A673 (cell line): ENCODE measurements at regions not wholly inside any gene's neighbourhood (a gene's known extent, or its start where the extent isn't known, plus 50 kb on each side); places are given as distances from the start of the nearest gene placed in this dataset.

Experiments
- BruUV-seq: library from RNA; stranded (reverse); fragments of 400-500 nt; replicated peaks from 2 replicates; lab custom pipeline; 2021; lab: Mats Ljungman, UMichigan
- CTCF ChIA-PET: fragments of 300-600 bp; sonication (Branson Sonifier 250); formaldehyde crosslinking; loops from one replicate; lab custom pipeline; 2022; ENCODE audit warnings: antibody characterized with exemption; lab: Charles Lee
- POLR2A ChIA-PET: fragments of 300-600 bp; sonication (Branson Sonifier 250); formaldehyde crosslinking; loops from one replicate; lab custom pipeline; 2022; ENCODE audit warnings: antibody characterized with exemption; ENCODE audit not compliant: low non-redundant PET; lab: Charles Lee
- DNase-seq: peaks from one replicate; pipeline ENCODE4 v3.0.0-alpha.2; 2015; ENCODE audit warnings: low spot score
- H3K27ac ChIP-seq: fragments of 200-600 bp; sonication (generic); 2 replicates; pipeline ENCODE4 v1.5.1; 2016; ENCODE audit warnings: mixed run types, low read depth, mild to moderate bottlenecking, mixed read lengths, antibody characterized with exemption, low read length; ENCODE audit not compliant: poor library complexity, severe bottlenecking
- H3K27me3 ChIP-seq: fragments of 200-600 bp; sonication (generic); replicated peaks from 2 replicates; pipeline ENCODE4 v1.6.1; 2017; ENCODE audit warnings: mixed run types, low read depth, mild to moderate bottlenecking, mixed read lengths, antibody characterized with exemption, low read length; ENCODE audit not compliant: insufficient read depth, poor library complexity
- H3K36me3 ChIP-seq: fragments of 200-600 bp; sonication (generic); 2 replicates; pipeline ENCODE4 v1.6.1; 2016; ENCODE audit warnings: mixed run types, mild to moderate bottlenecking, mixed read lengths, antibody characterized with exemption, low read length; ENCODE audit not compliant: insufficient read depth, poor library complexity, severe bottlenecking
- H3K4me1 ChIP-seq: fragments of 200-600 bp; sonication (generic); 2 replicates; pipeline ENCODE4 v1.6.1; 2017; ENCODE audit warnings: mixed run types, mild to moderate bottlenecking, mixed read lengths, antibody characterized with exemption, low read length; ENCODE audit not compliant: insufficient read depth, poor library complexity, severe bottlenecking
- H3K4me3 ChIP-seq: fragments of 200-600 bp; sonication (generic); 2 replicates; pipeline ENCODE4 v1.5.1; 2016; ENCODE audit warnings: low read depth, mixed run types, mild to moderate bottlenecking, mixed read lengths, low read length; ENCODE audit not compliant: poor library complexity, severe bottlenecking
- H3K9me3 ChIP-seq: fragments of 200-600 bp; sonication (generic); 2 replicates; pipeline ENCODE4 v1.6.1; 2016; ENCODE audit warnings: mixed run types, low read depth, mild to moderate bottlenecking, mixed read lengths, antibody characterized with exemption, low read length; ENCODE audit not compliant: poor library complexity, severe bottlenecking
- CTCF ChIP-seq: fragments of 300-800, 200-600 bp; sonication (generic); conservative IDR thresholded peaks from 2 replicates; pipeline ENCODE4 v1.5.1; 2017; ENCODE audit warnings: low read depth, mild to moderate bottlenecking, antibody characterized with exemption, low read length, moderate library complexity, mixed read lengths
- EZH2 ChIP-seq: fragments of 200-600 bp; sonication (generic); IDR thresholded peaks from 2 replicates; pipeline ENCODE4 v1.6.1; 2017; ENCODE audit warnings: borderline replicate concordance, low read depth, mild to moderate bottlenecking, mixed read lengths, antibody characterized with exemption, low read length; ENCODE audit not compliant: poor library complexity, severe bottlenecking
- intact Hi-C: fragments of 100-400 bp; cut with micrococcal nuclease; formaldehyde crosslinking; loops from one replicate; pipeline ENCODE4 v1.10.0; 2022; ENCODE audit not compliant: unreplicated experiment

DNA sequence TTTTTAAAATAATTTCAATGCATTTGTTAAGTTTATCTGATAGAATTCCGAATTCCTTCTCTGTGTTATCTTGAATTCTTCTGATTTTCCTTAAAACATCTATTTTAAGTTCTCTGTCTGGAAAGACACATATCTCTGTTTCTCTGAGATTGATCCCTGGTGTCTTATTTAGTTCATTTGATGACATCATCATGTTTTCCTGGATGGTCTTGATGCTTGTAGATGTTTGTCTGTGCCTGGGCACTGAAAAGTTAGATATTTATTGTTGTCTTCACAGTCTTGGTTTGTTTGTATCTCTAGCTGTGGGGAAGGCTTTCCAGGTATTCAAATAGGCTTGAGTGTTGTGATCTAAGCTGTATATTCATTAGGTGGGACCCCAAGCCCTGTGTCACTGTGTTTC is 1028.8 kb downstream of the GLUD2 start:
- no TSS peak for BruUV-seq
- POLR2A ChIA-PET: no interaction called here
- no peaks in the 10 kb centered on the region for H3K36me3 ChIP-seq
- no peak overlapping the region for H3K27ac ChIP-seq
- no peaks in the 10 kb centered on the region for H3K4me1 ChIP-seq
- H3K9me3 ChIP-seq: no peaks in the 10 kb centered on the region
- no peak for DNase-seq
- TF ChIP-seq CTCF (no peak), EZH2 (no peak)
- H3K4me3 ChIP-seq: no peak overlapping the region
- CTCF ChIA-PET: no interaction called here
- intact Hi-C loops: no loop called here
- H3K27me3 ChIP-seq: no peaks in the 10 kb centered on the region

- DNase-seq: no peak
- Histone ChIP-seq H3K36me3 (no peaks in the 10 kb centered on the region), H3K9me3 (no peaks in the 10 kb centered on the region), H3K27me3 (no peaks in the 10 kb centered on the region), H3K4me3 (no peak overlapping the region), H3K27ac (no peak overlapping the region), H3K4me1 (no peaks in the 10 kb centered on the region)
- TF ChIP-seq CTCF: no peak
- TF ChIP-seq EZH2: no peak
- CTCF ChIA-PET: no interaction called here
- POLR2A ChIA-PET: no interaction called here
- intact Hi-C loops: no loop called here
- no TSS peak for BruUV-seq
Observed at GRCh38 chrX:122078079-122078478, 1030.7 kb downstream of the GLUD2 start.

DNA sequence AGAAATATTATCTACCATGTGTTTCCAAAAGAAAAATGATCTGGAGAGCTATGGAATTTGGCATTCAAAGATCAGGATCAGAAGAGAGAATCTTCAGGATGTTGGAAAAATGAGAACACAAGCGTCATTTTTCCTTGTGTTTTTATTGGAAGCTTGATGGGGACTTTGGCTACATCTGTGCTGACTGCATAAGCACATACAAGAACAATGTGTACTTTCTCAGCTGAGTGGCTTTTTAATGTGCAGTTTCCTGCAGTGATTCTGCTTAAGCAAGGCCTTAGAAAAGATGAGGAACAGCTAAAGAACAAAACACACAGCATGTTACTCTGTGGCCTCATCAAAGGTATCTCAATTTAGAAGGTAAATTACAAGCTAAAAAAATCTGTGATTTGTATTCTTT is 1039.9 kb downstream of the GLUD2 start:
- H3K4me3 ChIP-seq: no peak overlapping the region
- BruUV-seq: no TSS peak
- POLR2A ChIA-PET: no interaction called here
- no peaks in the 10 kb centered on the region for H3K27me3 ChIP-seq
- H3K9me3 ChIP-seq: no peaks in the 10 kb centered on the region
- intact Hi-C loops: no loop called here
- no peaks in the 10 kb centered on the region for H3K36me3 ChIP-seq
- H3K27ac ChIP-seq: no peak overlapping the region
- TF ChIP-seq CTCF (no peak), EZH2 (no peak)
- no peak for DNase-seq
- CTCF ChIA-PET: no interaction called here
- H3K4me1 ChIP-seq: no peaks in the 10 kb centered on the region
